NAMALWA (cell line): ENCODE measurements at regions not wholly inside any gene's neighbourhood (a gene's known extent, or its start where the extent isn't known, plus 50 kb on each side); places are given as distances from the start of the nearest gene placed in this dataset.
"Not testable (repeated sequence)": the region's sequence is repeated elsewhere in the genome, so short reads cannot be mapped to it uniquely, and the experiment has no call there.

Experiments
- DNase-seq: peaks from one replicate; pipeline ENCODE4 v3.0.0-alpha.2; 2015; ENCODE audit warnings: low spot score

DNA sequence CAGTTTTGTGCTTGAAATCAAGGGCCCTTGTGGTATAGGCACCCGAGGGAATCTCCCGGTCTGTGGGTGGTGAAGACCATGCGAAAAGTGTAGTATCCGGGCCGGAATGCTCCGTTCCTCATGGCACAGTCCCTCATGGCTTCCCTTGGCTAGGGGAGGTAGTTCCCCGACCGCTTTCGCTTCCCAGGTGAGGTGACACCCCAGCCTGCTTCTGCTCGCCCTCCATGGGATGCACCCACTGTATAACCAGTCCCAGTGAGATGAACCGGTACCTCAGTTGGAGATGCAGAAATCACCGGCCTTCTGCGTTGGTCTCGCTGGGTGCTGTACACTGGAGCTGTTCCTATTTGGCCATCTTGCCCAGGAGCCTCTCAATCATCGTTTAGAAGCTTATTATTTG lies 195.7 kb upstream of the POT1 start:
- DNase-seq = no peak

DNA sequence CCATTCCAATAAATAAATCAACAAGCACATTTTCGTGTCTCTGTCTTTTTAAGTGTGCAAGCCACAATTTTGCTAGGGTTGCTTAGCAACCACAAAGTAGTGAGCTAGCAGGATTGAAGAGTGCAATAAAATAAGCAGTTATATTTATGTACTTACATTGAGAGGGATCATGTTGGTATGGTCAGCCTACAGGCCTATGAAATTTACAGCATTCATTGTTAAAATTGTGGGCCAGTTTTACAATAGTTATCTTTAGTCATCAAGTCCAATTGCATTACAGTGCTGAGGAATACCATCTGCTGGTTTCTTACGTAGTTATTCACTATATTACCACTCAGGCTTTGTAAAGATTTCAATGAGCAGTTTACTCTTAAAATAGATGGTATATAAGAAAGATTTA lies 192.5 kb upstream of the POT1 start:
- no peak for DNase-seq

DNA sequence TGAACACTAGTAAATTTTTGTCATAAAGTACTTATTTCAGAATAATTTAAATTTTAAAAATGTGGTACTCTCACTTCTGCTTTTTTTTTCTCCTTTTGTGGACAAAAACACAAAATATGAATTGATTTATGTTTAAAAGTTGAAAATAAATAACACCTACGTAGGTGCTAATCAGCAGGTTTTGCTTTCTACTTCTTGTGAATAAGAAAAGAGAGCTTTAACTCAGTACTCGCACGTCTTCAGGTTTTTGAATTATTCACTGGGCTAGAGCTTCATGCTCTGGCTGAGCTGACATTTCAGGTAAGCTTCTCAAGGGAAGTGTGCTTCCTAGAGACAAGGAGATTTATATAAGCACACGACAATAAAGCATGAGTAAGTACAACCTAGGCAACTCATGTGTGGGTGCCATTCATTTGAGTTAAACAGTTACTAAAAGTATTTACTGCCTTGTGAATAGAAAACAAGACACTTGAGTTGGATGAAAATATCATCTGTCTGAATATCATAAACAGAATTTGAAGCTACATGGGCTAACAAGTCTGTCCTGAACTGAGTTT lies 190.0 kb upstream of the POT1 start:
- DNase-seq = no peak

DNA sequence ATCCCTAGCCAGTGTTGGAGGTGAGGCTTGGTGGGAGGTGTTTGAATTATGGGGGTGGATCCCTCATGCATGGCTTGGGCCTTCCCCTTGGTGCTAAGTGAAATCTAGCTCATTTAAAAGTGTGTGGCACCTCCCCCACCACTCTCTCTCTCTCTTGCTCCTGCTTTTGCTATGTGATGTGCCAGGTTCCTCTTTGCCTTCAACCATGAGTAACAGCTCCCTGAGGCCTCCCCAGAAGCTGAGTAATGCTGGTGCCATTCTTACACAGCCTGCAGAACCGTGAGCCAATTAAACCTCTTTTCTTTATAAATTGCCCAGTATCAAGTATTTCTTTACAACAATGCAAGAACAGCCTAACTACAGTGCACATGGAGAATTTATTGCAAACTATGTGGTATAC lies 188.8 kb upstream of the POT1 start:
- DNase-seq = no peak

DNA sequence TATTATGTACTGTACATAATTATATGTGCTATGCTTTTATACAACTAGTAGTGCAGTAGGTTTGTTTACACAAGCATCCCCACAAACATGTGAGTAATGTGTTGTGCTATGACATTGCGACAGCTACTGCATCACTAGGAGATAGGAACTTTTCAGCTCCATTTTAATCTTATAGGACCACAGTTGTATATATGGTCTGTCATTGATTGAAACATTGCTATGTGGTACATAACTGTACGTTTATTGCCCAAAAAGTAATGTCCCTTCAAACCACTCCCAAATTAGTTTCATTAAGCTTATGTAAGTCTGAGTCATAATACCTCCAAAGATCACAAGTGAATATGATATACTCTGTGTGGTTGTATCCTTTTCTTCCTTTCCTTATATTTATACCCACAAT lies 183.2 kb upstream of the POT1 start:
- no peak for DNase-seq

DNA sequence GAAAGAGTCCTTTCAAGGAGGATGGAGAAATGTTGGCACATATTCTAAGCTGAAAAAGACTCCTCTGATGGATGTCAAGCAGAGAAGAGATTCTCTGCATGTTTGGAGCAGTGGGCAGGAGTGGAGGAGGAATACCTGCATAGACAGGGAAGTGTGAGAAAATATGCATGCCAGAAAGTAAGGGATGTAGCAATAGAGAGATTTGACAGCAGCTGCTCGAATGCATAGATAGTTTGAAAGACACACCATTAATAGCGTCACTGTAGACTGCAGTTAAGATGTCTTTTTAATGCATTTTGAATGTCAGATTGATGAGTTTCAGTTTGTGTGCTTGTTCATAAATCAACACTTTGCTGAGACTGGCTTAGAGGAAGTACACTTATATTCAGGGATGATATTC lies 169.9 kb upstream of the POT1 start:
- DNase-seq = no peak

DNA sequence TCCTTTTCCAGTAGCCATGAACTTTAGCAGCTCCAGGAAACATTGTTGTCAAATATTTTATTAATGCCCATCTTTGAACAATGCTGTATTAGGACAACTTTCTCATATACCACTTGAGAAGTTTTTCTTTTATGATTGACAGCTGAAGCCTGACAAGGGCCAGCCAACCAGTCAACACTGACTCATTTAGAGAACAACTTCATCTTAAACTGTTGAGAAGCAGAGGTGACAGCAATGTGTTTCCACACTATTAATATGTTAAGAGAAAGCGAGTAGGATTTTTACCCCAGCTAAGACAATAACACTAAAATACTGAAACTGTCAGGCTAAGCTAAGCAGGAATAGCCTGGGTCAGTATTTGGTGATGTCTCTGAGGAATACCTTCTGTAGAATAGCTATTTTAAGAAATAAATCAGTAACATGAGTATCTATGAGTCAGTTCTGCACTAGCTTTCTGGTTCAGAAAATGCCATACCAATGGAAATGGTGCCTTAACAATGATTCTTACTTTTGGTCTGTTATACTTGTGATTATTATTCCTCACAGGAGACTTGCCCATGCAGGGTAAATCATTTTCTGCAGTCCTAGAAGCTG lies 168.8 kb upstream of the POT1 start:
- DNase-seq = no peak

DNA sequence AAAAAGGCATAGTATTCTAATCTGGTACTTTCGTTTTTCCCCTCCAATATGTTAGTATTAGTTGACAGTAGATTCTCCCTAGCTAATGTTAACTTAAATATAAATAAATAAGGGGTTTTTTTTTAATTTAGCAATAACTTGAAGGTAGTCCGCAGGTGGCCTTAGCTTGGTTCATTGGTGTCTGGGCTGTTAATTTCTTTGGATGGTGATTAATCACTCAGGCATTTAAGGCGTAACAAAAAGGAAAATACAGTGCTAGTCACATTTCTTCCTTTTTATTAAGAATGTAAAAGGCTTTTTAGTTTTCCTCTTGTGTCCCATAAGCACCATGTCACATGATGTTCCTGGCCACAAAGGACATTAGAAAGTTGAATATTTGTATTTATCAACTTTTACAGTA lies 161.0 kb upstream of the POT1 start:
- DNase-seq = no peak

DNA sequence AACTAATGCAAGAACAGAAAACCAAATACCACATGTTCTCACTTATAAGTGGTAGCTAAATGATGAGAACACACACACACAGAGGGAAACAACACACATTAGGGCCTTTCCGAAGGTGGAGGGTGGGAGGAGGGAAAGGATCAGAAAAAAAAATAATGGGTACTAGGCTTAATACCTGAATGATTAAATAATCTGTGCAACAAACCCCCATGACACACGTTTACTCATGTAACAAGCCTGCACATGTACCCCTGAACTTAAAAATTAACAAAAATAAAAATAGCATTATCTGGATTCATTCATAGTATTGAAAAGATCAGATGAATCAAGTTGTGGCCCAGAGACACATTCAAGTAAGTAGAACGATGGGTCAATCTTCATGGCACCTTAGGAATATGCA lies 159.5 kb upstream of the POT1 start:
- DNase-seq = no peak

DNA sequence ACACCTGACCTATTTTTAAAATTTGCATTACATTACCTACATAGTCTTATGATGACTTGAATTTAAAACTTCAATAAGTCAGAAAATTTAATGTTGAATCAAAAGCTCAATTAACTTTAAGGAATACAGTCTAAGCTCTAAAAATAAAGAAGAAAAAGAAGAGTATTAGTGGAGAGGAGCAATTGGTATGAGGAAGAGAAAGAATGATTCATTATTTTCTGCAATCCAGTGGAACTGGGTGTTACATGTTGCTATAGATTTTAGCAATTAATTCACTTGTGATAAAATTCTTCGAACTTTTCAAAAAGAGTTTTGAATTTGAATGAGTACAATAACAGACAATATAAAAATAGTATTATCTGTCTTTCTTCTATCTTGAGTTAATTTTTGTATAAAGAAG lies 158.9 kb upstream of the POT1 start:
- DNase-seq = no peak

DNA sequence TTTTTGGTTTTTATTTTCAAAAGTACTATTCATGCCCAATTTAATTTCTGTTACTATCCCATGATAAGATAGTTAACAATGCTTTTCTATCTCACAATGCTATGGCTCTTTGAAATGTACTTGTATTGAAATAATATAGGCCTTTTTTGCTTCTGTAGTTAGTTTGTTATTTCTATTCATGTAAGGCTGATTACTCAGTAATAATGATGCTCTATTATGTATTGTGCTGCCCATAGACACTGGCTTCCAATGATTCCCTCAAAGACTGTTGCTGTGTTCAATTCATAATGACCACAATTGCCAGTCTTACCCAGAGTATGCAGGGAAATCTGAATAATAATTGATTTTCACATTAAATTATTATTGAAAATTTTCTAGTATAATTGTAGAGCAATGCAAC lies 155.5 kb upstream of the POT1 start:
- DNase-seq = no peak

DNA sequence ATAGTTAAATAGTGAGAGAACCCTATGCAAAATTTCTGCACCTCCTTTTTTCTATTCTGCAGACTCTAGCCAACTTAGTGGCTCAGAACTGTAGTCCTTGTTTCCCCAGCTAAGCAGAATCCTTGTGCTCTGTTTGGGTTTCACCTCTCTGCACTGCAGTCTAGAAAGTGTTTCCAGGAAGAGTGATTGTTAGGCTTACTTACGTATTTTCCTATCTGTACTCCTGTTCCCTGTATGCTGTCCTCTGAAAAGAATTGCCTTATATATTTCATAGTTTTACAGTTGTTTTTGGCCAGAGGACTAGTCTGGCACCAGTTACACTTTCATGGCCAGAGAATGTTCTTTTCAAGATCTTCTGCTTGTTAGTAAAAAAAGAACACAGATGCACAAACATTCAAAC lies 154.6 kb upstream of the POT1 start:
- DNase-seq = no peak

DNA sequence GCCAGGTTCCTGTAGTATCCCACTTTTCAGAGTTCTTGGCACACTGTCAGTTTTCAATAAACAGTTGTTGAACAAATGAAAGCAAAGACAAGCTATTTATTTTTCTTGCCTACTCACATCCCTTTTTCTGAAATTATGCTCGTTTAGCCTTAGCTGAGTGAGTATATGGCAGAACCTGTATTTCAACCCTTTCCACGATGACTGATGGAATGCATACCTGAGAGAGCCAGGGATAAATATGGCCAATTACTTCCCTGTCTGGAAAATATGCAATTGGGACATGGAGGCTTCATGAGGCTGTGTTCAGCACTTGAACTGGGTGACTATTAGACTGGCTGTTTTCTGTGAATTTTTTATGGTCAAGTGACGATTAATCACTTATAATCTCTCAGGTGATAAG lies 144.5 kb upstream of the POT1 start:
- DNase-seq = no peak

DNA sequence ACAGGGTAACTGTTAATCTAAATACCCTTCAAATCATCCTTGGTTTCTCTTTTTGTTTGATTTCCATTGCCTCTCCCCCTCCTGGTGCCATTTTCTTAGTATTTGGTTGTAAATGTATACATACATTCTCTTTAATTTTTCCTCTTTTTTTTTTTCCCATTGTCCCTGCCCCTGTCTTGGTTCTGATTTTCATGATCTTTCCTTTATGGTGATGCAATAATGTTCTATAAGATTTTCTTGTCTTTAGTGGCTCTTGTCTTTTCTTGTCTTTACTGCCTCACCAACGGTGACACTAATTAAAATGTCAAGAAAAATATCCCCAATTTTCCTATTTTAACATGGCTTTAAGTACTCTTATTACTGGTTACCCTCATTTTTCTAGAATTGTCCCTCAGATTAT lies 135.9 kb upstream of the POT1 start:
- no peak for DNase-seq

DNA sequence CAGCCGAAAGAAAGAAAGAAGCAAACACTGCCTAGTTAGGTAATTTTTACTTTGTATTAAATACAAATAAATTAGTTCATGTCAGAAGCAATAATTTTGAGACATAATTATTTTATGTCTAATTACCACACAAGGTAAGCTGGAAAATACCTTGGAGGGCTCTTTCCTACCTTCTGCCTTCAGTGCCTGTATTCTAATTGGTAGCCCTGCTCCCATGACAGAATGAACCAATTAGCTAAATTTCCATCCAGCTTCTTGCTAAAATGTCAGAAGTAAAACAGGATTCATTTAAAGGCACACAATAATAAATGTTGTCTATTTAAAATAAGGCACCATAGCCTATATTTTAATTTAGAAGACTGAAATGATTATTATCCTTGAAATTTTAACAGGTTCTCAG lies 135.4 kb upstream of the POT1 start:
- DNase-seq = no peak

DNA sequence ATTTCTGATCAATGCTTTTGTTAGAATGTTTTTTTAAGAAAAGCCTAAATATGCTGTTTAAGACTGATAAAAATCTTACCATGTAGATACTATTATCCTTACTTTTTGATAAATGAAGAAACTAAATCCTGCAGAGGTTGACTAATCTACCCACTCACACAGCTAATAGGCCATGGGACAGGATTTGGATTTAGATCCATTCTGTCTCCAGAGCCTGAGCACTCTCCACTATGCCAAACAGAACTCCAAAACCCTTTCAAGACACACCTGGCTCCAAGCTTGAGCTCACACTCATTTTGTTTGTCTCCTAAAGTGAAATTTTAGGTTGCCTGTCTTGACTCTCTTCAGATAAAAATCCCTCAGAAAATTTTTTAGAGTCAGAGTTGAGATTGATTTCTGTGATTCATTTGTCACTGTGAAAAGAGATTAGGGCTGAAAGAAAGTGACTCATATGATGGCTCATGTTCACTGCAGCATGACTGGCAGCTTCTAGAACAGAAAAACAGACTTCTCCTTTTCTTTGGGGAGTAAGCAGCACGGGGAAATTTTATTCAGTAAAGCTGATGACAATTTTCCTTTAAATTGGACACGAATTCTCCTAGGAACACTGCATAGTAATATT lies 132.3 kb upstream of the POT1 start:
- peak; percentile 21 for DNase-seq

DNA sequence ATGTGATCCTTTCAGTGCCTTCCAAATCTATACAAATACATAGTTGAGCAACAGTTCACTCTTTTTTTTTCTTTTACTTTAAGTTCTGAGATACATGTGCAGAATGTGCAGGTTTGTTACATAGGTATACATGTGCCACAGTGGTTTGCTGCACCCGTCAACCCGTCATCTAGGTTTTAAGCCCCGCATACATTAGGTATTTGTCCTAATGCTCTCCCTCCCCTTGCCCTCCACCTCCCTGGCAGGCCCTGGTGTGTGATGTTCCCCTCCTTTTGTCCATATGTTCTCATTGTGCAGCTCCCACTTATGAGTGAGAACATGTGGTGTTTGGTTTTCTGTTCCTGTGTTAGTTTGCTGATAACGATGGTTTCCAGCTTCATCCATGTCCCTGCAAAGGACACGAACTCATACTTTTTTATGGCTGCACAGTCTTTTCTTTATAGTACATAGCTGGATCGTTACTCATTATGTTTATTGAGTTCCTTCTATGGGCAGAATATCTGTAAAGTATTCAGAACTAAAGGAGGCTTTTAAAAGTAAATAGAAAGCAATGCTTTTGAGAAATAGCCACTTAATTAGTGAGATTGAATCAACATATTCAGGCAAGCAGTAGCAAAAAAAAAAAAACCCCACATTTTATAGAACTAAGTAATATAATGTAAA lies 131.6 kb upstream of the POT1 start:
- DNase-seq = not testable (repeated sequence)

DNA sequence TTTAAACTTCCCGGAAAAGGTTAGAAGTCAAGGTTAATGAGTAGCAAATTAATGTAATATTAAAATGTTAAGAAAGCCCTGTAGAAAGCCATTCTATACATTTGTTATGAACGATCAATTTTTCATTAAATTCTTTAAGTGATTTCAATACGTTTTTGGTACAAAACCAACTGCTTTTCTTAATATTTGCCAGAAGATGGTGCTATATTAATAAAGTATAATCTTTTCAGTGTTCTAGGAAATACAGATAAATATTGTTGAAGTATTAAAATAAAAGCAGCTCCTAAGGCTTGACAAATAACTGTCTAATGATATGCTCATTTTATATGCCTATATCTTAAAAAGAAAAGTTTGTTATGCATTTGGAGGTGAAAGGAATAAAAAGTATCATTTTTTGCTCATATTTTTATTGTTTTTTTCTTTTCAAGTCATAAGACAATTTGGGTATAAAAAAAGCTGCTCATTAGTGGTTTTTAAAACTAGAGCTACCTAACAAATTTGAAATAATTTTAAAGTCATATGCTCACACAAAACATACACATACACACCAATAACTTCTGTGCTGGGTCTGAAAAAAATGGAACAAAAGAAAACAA lies 130.3 kb upstream of the POT1 start:
- peak; percentile 43 for DNase-seq

DNA sequence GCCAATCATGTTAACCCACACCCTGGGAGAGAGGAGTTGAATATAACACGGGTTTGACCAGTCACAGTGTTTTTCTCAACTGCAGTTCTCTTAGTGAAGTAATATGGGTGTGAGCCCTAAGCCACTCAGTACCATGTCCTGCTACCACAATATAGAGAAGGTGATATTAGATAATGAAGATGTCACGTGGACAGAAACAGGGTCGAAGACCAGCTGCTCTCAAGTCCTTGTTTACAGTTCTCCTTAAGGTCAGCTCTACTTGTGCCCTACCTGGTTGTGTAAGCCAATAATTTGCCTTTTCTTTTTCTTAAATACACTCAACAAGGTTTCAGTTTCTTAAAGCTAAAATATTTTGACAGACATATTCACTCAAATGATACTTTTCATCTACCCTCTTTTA lies 128.3 kb upstream of the POT1 start:
- no peak for DNase-seq

DNA sequence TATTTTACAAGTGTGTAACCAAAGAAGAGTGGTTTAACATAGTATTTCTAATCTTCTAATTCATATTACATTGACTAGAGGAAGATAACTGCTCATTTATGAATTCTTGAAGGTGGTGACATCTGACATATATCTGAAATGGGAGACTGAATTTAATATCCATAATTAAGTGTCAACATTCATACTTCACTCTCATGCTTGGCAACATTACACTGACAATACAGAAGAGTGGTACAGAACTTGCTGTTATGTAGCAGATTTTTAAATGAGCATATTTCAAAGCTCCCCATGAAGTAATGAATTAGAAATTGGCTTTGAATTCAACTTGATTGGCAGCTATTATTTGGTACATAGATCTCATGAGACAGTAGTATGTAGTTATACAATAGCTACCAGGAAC lies 125.8 kb upstream of the POT1 start:
- no peak for DNase-seq

DNA sequence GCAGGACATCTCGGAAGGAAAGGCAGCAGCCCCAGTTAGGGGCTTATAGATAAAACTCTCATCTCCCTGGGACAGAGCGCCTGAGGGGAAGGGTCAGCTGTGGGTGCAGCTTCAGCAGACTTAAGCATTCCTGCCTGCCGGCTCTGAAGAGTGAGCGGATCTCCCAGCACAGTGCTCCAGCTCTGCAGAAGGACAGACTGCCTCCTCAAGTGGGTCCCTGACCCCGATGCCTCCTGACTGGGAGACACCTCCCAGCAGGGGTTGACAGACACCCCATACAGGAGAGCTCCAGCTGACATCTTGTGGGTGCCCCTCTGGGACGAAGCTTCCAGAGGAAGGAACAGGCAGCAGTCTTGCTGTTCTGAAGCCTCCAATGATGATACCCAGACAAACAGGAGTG lies 117.1 kb upstream of the POT1 start:
- DNase-seq = no peak

DNA sequence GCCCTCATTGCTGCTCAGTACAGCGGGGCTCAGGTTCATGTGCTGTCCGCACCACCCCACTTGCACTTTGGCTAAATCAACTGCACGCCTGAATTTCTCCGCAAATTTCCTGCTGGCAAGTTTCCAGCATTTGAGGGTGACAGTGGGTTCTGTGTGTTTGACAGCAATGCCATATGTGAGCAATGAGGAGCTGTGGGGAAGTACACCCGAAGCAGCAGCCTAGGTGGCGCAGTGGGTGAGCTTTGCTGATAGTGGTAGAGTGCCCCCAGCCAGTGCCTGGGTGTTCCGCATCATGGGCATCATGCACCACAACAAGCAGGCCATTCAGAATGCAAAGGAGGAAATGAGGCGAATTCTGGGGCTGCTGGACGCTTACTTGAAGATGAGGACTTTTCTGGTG lies 103.9 kb upstream of the POT1 start:
- peak; percentile 18 for DNase-seq

DNA sequence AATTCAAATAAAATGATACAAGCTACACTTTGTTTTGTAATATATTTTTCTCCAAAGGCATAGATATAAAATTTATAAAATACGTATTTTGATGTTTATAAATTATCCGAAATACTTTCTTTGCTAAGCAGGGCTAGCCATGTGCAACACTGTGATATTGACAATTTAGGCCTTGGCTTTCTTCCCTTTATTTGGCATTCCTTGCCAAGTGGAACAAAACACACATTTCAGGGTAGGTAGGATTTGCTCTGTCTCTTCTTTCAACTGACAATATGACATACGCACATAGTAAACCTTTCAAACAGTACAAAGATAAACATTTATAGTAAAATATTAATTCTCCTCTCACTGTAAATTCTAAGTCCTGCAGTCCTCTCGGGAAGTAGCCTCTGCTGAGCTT lies 103.3 kb upstream of the POT1 start:
- DNase-seq = no peak
